ENCODE measurements at regions not wholly inside any gene's neighbourhood (a gene's known extent, or its start where the extent isn't known, plus 50 kb on each side); places are given as distances from the start of the nearest gene placed in this dataset.

GRCh38 chr9:126556560-126557250, 57.0 kb upstream of the LMX1B start:
- no peak for DNase-seq (ENCODE audit: low read depth in 2 of 2)

- DNase-seq (ENCODE audit: low read depth in 2 of 2): peak; percentile 34 to 35
These were observed 55.6 kb upstream of the LMX1B start for GRCh38 chr9:126558051-126558665.

- no peak for DNase-seq (ENCODE audit: low read depth in 2 of 2)
These were observed 54.4 kb upstream of the LMX1B start for GRCh38 chr9:126559296-126559695.

- no peak for DNase-seq (ENCODE audit: low read depth in 2 of 2)
These were observed 52.1 kb upstream of the LMX1B start for GRCh38 chr9:126561582-126561981.

- DNase-seq (ENCODE audit: low read depth in 2 of 2): no peak
These were observed 50.2 kb upstream of the LMX1B start for GRCh38 chr9:126563556-126563955.
